Gastrocnemius medialis (tissue), 4 donors: ENCODE measurements at regions not wholly inside any gene's neighbourhood (a gene's known extent, or its start where the extent isn't known, plus 50 kb on each side); places are given as distances from the start of the nearest gene placed in this dataset.

Source experiments
- POLR2A ChIP-seq, 2 donors: fragments of 450-650 bp; IDR thresholded peaks; one replicate each; pipeline ENCODE4 v1.6.1; 2017; ENCODE audit warnings: antibody characterized with exemption in 2 of 2, mild to moderate bottlenecking in 2 of 2, moderate library complexity in 2 of 2
- TF ChIP-seq, protein P1 (sequence below), 5 experiments: fragments of 450-650 bp in 3 of 5; fragments of 200-600 bp in 2 of 5; sonication (generic) in 2 of 5; IDR thresholded peaks in 4 of 5; conservative IDR thresholded peaks in 1 of 5; 1 replicate in 4 of 5; 2 replicates in 1 of 5; pipeline ENCODE4 v1.5.1; 2016 to 2019; ENCODE audit warnings: antibody characterized with exemption in 5 of 5, mild to moderate bottlenecking in 3 of 5, moderate library complexity in 3 of 5

GRCh38 chr5:39891376-39891775 is 466.6 kb upstream of the DAB2 start:
- TF ChIP-seq, protein P1, sequence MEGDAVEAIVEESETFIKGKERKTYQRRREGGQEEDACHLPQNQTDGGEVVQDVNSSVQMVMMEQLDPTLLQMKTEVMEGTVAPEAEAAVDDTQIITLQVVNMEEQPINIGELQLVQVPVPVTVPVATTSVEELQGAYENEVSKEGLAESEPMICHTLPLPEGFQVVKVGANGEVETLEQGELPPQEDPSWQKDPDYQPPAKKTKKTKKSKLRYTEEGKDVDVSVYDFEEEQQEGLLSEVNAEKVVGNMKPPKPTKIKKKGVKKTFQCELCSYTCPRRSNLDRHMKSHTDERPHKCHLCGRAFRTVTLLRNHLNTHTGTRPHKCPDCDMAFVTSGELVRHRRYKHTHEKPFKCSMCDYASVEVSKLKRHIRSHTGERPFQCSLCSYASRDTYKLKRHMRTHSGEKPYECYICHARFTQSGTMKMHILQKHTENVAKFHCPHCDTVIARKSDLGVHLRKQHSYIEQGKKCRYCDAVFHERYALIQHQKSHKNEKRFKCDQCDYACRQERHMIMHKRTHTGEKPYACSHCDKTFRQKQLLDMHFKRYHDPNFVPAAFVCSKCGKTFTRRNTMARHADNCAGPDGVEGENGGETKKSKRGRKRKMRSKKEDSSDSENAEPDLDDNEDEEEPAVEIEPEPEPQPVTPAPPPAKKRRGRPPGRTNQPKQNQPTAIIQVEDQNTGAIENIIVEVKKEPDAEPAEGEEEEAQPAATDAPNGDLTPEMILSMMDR (IDR thresholded peaks at IDR 0.05 in 4 of 5, conservative IDR thresholded peaks at IDR 0.05 in 1 of 5), result no peak
- no peak for TF ChIP-seq POLR2A (IDR thresholded peaks at IDR 0.05)
